ENCODE measurements at regions not wholly inside any gene's neighbourhood (a gene's known extent, or its start where the extent isn't known, plus 50 kb on each side); places are given as distances from the start of the nearest gene placed in this dataset.

- peaks cover 6% of the 10 kb centered on the region for H3K9me3 ChIP-seq (ENCODE audit: severe bottlenecking)
- H3K36me3 ChIP-seq (ENCODE audit: low read depth), result no peaks in the 10 kb centered on the region
- no peak for ATAC-seq (ENCODE audit: low read depth)
- no peaks in the 10 kb centered on the region for H3K27me3 ChIP-seq (ENCODE audit: insufficient read depth, poor library complexity, severe bottlenecking)
- H3K4me3 ChIP-seq (ENCODE audit: severe bottlenecking), result no peak overlapping the region
- DNase-seq (ENCODE audit: low spot score), result no peak
- TF ChIP-seq, protein P1, sequence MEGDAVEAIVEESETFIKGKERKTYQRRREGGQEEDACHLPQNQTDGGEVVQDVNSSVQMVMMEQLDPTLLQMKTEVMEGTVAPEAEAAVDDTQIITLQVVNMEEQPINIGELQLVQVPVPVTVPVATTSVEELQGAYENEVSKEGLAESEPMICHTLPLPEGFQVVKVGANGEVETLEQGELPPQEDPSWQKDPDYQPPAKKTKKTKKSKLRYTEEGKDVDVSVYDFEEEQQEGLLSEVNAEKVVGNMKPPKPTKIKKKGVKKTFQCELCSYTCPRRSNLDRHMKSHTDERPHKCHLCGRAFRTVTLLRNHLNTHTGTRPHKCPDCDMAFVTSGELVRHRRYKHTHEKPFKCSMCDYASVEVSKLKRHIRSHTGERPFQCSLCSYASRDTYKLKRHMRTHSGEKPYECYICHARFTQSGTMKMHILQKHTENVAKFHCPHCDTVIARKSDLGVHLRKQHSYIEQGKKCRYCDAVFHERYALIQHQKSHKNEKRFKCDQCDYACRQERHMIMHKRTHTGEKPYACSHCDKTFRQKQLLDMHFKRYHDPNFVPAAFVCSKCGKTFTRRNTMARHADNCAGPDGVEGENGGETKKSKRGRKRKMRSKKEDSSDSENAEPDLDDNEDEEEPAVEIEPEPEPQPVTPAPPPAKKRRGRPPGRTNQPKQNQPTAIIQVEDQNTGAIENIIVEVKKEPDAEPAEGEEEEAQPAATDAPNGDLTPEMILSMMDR (IDR thresholded peaks at IDR 0.05; ENCODE audit: poor library complexity, severe bottlenecking), result no peak
- H3K4me1 ChIP-seq (ENCODE audit: insufficient read depth, poor library complexity, severe bottlenecking), result no peaks in the 10 kb centered on the region
- H3K27ac ChIP-seq (ENCODE audit: poor library complexity, severe bottlenecking), result no peak overlapping the region
Observed at GRCh38 chr2:238554468-238555315, 128.0 kb downstream of the ASB1 start.

- no peaks in the 10 kb centered on the region for H3K27me3 ChIP-seq (ENCODE audit: insufficient read depth, poor library complexity, severe bottlenecking)
- H3K27ac ChIP-seq (ENCODE audit: poor library complexity, severe bottlenecking), result no peak overlapping the region
- peaks cover 6% of the 10 kb centered on the region for H3K9me3 ChIP-seq (ENCODE audit: severe bottlenecking)
- H3K36me3 ChIP-seq (ENCODE audit: low read depth), result no peaks in the 10 kb centered on the region
- ATAC-seq (ENCODE audit: low read depth) (no peak), DNase-seq (ENCODE audit: low spot score) (no peak)
- H3K4me1 ChIP-seq (ENCODE audit: insufficient read depth, poor library complexity, severe bottlenecking), result peaks cover 2% of the 10 kb centered on the region
- no peak overlapping the region for H3K4me3 ChIP-seq (ENCODE audit: severe bottlenecking)
- TF ChIP-seq, protein P1 (IDR thresholded peaks at IDR 0.05; ENCODE audit: poor library complexity, severe bottlenecking), result no peak
Observed at GRCh38 chr2:238555786-238556542, 129.2 kb downstream of the ASB1 start.

GRCh38 chr2:238557431-238557830 is 130.7 kb downstream of the ASB1 start:
- no peaks in the 10 kb centered on the region for H3K27me3 ChIP-seq (ENCODE audit: insufficient read depth, poor library complexity, severe bottlenecking)

GRCh38 chr2:238557936-238558335 is 131.2 kb downstream of the ASB1 start:
- peaks cover 4% of the 10 kb centered on the region for H3K4me1 ChIP-seq (ENCODE audit: insufficient read depth, poor library complexity, severe bottlenecking)
- no peak for DNase-seq (ENCODE audit: low spot score)
- no peaks in the 10 kb centered on the region for H3K36me3 ChIP-seq (ENCODE audit: low read depth)
- H3K27me3 ChIP-seq (ENCODE audit: insufficient read depth, poor library complexity, severe bottlenecking), result no peaks in the 10 kb centered on the region
- H3K4me3 ChIP-seq (ENCODE audit: severe bottlenecking), result no peak overlapping the region
- H3K9me3 ChIP-seq (ENCODE audit: severe bottlenecking), result peaks cover 3% of the 10 kb centered on the region
- TF ChIP-seq, protein P1 (IDR thresholded peaks at IDR 0.05; ENCODE audit: poor library complexity, severe bottlenecking), result no peak
- no peak for ATAC-seq (ENCODE audit: low read depth)
- no peak overlapping the region for H3K27ac ChIP-seq (ENCODE audit: poor library complexity, severe bottlenecking)

More at GRCh38 chr2:238557431-238557830, 130.7 kb downstream of the ASB1 start:
- ATAC-seq (ENCODE audit: low read depth), result no peak
- Histone ChIP-seq H3K4me3 (ENCODE audit: severe bottlenecking) (no peak overlapping the region), H3K9me3 (ENCODE audit: severe bottlenecking) (peaks cover 5% of the 10 kb centered on the region), H3K27ac (ENCODE audit: poor library complexity, severe bottlenecking) (no peak overlapping the region), H3K4me1 (ENCODE audit: insufficient read depth, poor library complexity, severe bottlenecking) (peaks cover 4% of the 10 kb centered on the region), H3K36me3 (ENCODE audit: low read depth) (no peaks in the 10 kb centered on the region)
- TF ChIP-seq, protein P1 (IDR thresholded peaks at IDR 0.05; ENCODE audit: poor library complexity, severe bottlenecking), result no peak
- no peak for DNase-seq (ENCODE audit: low spot score)

Data from RWPE2 (cell line).